ENCODE measurements at regions not wholly inside any gene's neighbourhood (a gene's known extent, or its start where the extent isn't known, plus 50 kb on each side); places are given as distances from the start of the nearest gene placed in this dataset.

DNA sequence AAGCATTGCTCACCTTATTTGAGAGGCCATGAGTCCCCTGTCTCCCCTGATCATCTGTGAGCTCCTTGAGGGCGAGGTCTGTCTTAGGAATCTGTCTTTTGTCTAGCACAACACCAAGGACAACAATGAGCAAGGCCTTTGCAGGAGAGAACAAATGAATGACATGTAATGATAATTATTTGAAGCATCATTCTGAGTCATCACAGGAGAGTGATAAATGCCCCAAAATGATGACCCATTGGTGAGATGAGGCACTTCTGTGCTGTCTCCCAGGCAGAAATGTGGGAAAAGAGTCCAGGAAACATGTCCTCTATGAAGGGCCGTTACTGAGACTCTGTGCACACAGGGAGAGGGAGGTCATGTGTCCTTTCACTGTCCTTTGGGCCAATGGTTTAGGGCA, 105.2 kb upstream of the LRFN2 start:
- H3K36me3 ChIP-seq (ENCODE audit: control insufficient read depth in 2 of 2, extremely low read depth in 1 of 2, insufficient read depth in 2 of 2, low read length in 2 of 2) = no peaks in the 10 kb centered on the region
- no peak for DNase-seq (ENCODE audit: low read depth, low spot score)
- POLR2A ChIA-PET = no interaction called here
- no peaks in the 10 kb centered on the region for H3K4me1 ChIP-seq (ENCODE audit: control insufficient read depth, extremely low read depth, insufficient read depth, low read length)
- no peak overlapping the region for H3K9ac ChIP-seq (replicated peaks; ENCODE audit: extremely low read depth, insufficient read depth, low read length)
- no peaks in the 10 kb centered on the region for H3K9me3 ChIP-seq (replicated peaks; ENCODE audit: control insufficient read depth, insufficient read depth, low read length)
- no peak overlapping the region for H3K4me3 ChIP-seq (replicated peaks in 1 of 3; ENCODE audit: insufficient read depth in 1 of 3, low read depth in 1 of 3, low read length in 3 of 3)
- H3K4me2 ChIP-seq (ENCODE audit: insufficient read depth, low read length) = no peak overlapping the region
- H4K20me1 ChIP-seq (replicated peaks; ENCODE audit: control insufficient read depth, extremely low read depth, insufficient read depth, low read length) = no peaks in the 10 kb centered on the region
- no peak for FAIRE-seq
- CTCF ChIA-PET = interaction anchor here (1.9 kb wide), 1 partner anchor 20 kb away, joined by 4 read pairs; no protein-coding TSS in a partner anchor
- H3K27ac ChIP-seq (ENCODE audit: insufficient read depth, low read depth, low read length) = no peak overlapping the region
- BruUV-seq (replicated peaks) = no TSS peak
- H3K79me2 ChIP-seq (ENCODE audit: control insufficient read depth, insufficient read depth, low read length) = no peaks in the 10 kb centered on the region
- intact Hi-C loops (cut with micrococcal nuclease) (no loop called here), dilution Hi-C loops (cut with MboI; ENCODE audit: extremely low pct_ligation_motif_present, low sequenced_read_pairs) (no loop called here)
- no peak overlapping the region for H2AFZ ChIP-seq (ENCODE audit: low read depth, low read length)
- no peaks in the 10 kb centered on the region for H3K9me1 ChIP-seq (replicated peaks; ENCODE audit: control insufficient read depth, extremely low read depth, insufficient read depth, low read length)
- TF ChIP-seq EZH2 (IDR thresholded peaks at IDR 0.05; ENCODE audit: borderline replicate concordance, low read depth, low read length, severe bottlenecking) = no peak
- no peak for TF ChIP-seq GATA2 (IDR thresholded peaks at IDR 0.05; ENCODE audit: insufficient read depth, insufficient read length, low read depth, low read length)
- no peaks in the 10 kb centered on the region for H3K27me3 ChIP-seq (ENCODE audit: control insufficient read depth in 2 of 2, insufficient read depth in 2 of 2, low read length in 2 of 2)

DNA sequence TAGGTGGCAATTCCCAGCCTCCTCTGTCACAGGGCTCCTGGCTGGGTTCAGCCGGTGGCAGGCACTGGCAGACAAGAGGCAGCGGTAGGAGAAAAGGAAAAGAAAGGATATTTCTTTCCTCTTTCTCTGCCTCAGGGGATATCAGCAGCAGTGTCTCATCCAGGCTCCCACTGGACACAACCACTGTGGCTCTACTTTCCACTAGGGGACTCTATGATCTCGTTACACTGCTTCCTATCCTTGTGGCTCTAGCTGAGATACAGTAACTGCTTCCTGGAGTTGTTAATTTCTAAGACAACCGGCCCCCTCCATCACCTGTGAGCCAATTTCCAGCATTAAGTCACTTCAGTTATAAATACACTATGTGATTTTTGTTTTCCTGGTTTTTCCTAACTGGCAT, 102.0 kb upstream of the LRFN2 start:
- TF ChIP-seq, protein P1, sequence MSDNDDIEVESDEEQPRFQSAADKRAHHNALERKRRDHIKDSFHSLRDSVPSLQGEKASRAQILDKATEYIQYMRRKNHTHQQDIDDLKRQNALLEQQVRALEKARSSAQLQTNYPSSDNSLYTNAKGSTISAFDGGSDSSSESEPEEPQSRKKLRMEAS (IDR thresholded peaks at IDR 0.05; ENCODE audit: insufficient read depth, insufficient read length) = no peak
- TF ChIP-seq EZH2 (IDR thresholded peaks at IDR 0.05; ENCODE audit: borderline replicate concordance, low read depth, low read length, severe bottlenecking) (no peak), POLR2A (IDR thresholded peaks at IDR 0.05; ENCODE audit: low read depth, low read length) (no peak)
- Histone ChIP-seq H3K4me3 (replicated peaks in 1 of 3; ENCODE audit: insufficient read depth in 1 of 3, low read depth in 1 of 3, low read length in 3 of 3) (no peak overlapping the region), H2AFZ (ENCODE audit: low read depth, low read length) (no peak overlapping the region), H3K4me1 (ENCODE audit: control insufficient read depth, extremely low read depth, insufficient read depth, low read length) (no peaks in the 10 kb centered on the region), H3K9me3 (replicated peaks; ENCODE audit: control insufficient read depth, insufficient read depth, low read length) (no peaks in the 10 kb centered on the region), H3K27me3 (ENCODE audit: control insufficient read depth in 2 of 2, insufficient read depth in 2 of 2, low read length in 2 of 2) (no peaks in the 10 kb centered on the region), H3K9me1 (replicated peaks; ENCODE audit: control insufficient read depth, extremely low read depth, insufficient read depth, low read length) (no peaks in the 10 kb centered on the region), H3K9ac (replicated peaks; ENCODE audit: extremely low read depth, insufficient read depth, low read length) (no peak overlapping the region), H3K27ac (ENCODE audit: insufficient read depth, low read depth, low read length) (no peak overlapping the region), H4K20me1 (replicated peaks; ENCODE audit: control insufficient read depth, extremely low read depth, insufficient read depth, low read length) (no peaks in the 10 kb centered on the region), H3K36me3 (ENCODE audit: control insufficient read depth in 2 of 2, extremely low read depth in 1 of 2, insufficient read depth in 2 of 2, low read length in 2 of 2) (no peaks in the 10 kb centered on the region), H3K4me2 (ENCODE audit: insufficient read depth, low read length) (no peak overlapping the region), H3K79me2 (ENCODE audit: control insufficient read depth, insufficient read depth, low read length) (no peaks in the 10 kb centered on the region)
- intact Hi-C loops (cut with micrococcal nuclease) (no loop called here), dilution Hi-C loops (cut with MboI; ENCODE audit: extremely low pct_ligation_motif_present, low sequenced_read_pairs) (no loop called here)
- CTCF ChIA-PET = interaction anchor here (1.1 kb wide), 1 partner anchor 156 kb away, joined by 4 read pairs; no protein-coding TSS in a partner anchor
- FAIRE-seq (no peak), DNase-seq (ENCODE audit: low read depth, low spot score) (no peak)
- no TSS peak for BruUV-seq (replicated peaks)
- POLR2A ChIA-PET = no interaction called here
